CD4-positive, alpha-beta T cell (primary cell): ENCODE measurements at regions not wholly inside any gene's neighbourhood (a gene's known extent, or its start where the extent isn't known, plus 50 kb on each side); places are given as distances from the start of the nearest gene placed in this dataset.

Source experiments
- ATAC-seq: fragments of 200-7000 bp; cut with Tn5 transposase; one replicate; pipeline ENCODE4 v1.10.0; 2022; ENCODE audit warnings: mild to moderate bottlenecking; ENCODE audit not compliant: poor library complexity
- CTCF ChIA-PET: fragments of 350-600 bp; sonication (Branson Sonifier 250); formaldehyde crosslinking; loops from one replicate; lab custom pipeline; 2021; ENCODE audit warnings: antibody characterized with exemption, inconsistent platforms; lab: Charles Lee
- POLR2A ChIA-PET: fragments of 350-600 bp; sonication (Branson Sonifier 250); formaldehyde crosslinking; loops from one replicate; lab custom pipeline; 2021; ENCODE audit warnings: antibody characterized with exemption, inconsistent platforms; lab: Charles Lee
- DNase-seq, 14 experiments: peaks; one replicate each; pipeline ENCODE4 v3.0.0-alpha.2; 2013 to 2020; ENCODE audit warnings: mixed read lengths in 2 of 14
- H3K27ac ChIP-seq, 2 donors: one replicate each; pipeline versions ENCODE4 v1.5.1 to v1.7.0; 2013; ENCODE audit warnings: low read length in 2 of 2, low read depth in 1 of 2, mild to moderate bottlenecking in 1 of 2
- H3K27me3 ChIP-seq, 2 experiments: 1 replicate in 1 of 2; 2 replicates in 1 of 2; pipeline versions ENCODE4 v1.6.1 to v1.7.0; 2013; ENCODE audit warnings: low read length in 2 of 2, control low read depth in 1 of 2, mild to moderate bottlenecking in 1 of 2, moderate library complexity in 1 of 2; ENCODE audit not compliant: insufficient read depth in 2 of 2, control insufficient read depth in 1 of 2
- H3K36me3 ChIP-seq: one replicate; pipeline ENCODE4 v1.6.1; 2013; ENCODE audit warnings: low read length, control low read depth; ENCODE audit not compliant: insufficient read depth
- H3K4me1 ChIP-seq: one replicate; pipeline ENCODE4 v1.6.1; 2013; ENCODE audit warnings: low read length, control low read depth; ENCODE audit not compliant: insufficient read depth
- H3K4me3 ChIP-seq: one replicate; pipeline ENCODE4 v1.5.1; 2013; ENCODE audit warnings: mild to moderate bottlenecking, low read length, moderate library complexity
- H3K9me3 ChIP-seq, 2 experiments: 1 replicate in 1 of 2; 2 replicates in 1 of 2; pipeline versions ENCODE4 v1.6.1 to v1.7.0; 2013; ENCODE audit warnings: low read length in 2 of 2, mild to moderate bottlenecking in 2 of 2, control low read depth in 1 of 2, moderate library complexity in 1 of 2; ENCODE audit not compliant: control insufficient read depth in 1 of 2, insufficient read depth in 1 of 2
- H3K27ac Mint-ChIP-seq: one replicate; pipeline ENCODE4 v1.8.0; 2020; ENCODE audit warnings: mixed read lengths
- H3K27me3 Mint-ChIP-seq: one replicate; pipeline ENCODE4 v1.8.0; 2021; ENCODE audit warnings: mixed read lengths
- H3K36me3 Mint-ChIP-seq: one replicate; pipeline ENCODE4 v1.8.0; 2021; ENCODE audit warnings: low read depth, mixed read lengths
- H3K4me1 Mint-ChIP-seq: one replicate; pipeline ENCODE4 v1.8.0; 2021; ENCODE audit warnings: low read depth, mixed read lengths
- H3K4me3 Mint-ChIP-seq: one replicate; pipeline ENCODE4 v1.8.0; 2020; ENCODE audit warnings: mild to moderate bottlenecking, mixed read lengths
- H3K9me3 Mint-ChIP-seq: one replicate; pipeline ENCODE4 v1.8.0; 2020; ENCODE audit warnings: mixed read lengths
- intact Hi-C, 2 experiments: fragments of 100-400 bp; cut with DNase I in 1 of 2; cut with micrococcal nuclease in 1 of 2; formaldehyde crosslinking; loops; one replicate each; pipeline versions ENCODE4 v1.15.1 to v1.9.0; 2023 to 2025; cut with DNase I, micrococcal nuclease
- TF ChIP-seq, protein P1 (sequence below): fragments of 200-600 bp; IDR thresholded peaks from one replicate; pipeline ENCODE4 v1.8.0; 2022; ENCODE audit warnings: antibody characterized with exemption, mild to moderate bottlenecking

DNA sequence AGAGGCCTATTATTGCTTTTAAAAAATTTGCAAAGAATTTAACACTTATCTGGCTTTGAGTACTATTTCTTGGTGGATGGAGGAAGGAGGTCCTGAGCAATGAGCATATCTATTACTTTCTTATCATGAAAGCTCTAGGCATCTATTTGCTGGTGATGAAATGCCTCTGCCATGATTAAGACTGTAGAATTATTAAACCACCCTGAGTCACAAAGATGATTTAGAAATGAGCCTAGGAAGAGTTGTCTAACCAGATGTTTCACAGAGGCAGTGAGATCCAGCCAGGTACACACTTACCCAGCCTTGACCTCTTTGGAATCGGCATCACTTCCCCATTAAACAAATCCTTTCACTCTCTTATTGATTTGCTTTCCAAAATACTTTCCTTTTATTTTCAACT, 304.4 kb upstream of the KIF2A start:
- H3K27ac Mint-ChIP-seq: no peak overlapping the region
- Histone ChIP-seq H3K9me3 (no peaks in the 10 kb centered on the region), H3K4me3 (no peak overlapping the region), H3K4me1 (no peaks in the 10 kb centered on the region), H3K27ac (no peak overlapping the region), H3K36me3 (no peaks in the 10 kb centered on the region), H3K27me3 (no peaks in the 10 kb centered on the region)
- intact Hi-C loops: no loop called here
- ChIA-PET POLR2A (no interaction called here), CTCF (no interaction called here)
- no peaks in the 10 kb centered on the region for H3K9me3 Mint-ChIP-seq
- H3K4me1 Mint-ChIP-seq: no peaks in the 10 kb centered on the region
- H3K36me3 Mint-ChIP-seq: no peaks in the 10 kb centered on the region
- TF ChIP-seq, protein P1, sequence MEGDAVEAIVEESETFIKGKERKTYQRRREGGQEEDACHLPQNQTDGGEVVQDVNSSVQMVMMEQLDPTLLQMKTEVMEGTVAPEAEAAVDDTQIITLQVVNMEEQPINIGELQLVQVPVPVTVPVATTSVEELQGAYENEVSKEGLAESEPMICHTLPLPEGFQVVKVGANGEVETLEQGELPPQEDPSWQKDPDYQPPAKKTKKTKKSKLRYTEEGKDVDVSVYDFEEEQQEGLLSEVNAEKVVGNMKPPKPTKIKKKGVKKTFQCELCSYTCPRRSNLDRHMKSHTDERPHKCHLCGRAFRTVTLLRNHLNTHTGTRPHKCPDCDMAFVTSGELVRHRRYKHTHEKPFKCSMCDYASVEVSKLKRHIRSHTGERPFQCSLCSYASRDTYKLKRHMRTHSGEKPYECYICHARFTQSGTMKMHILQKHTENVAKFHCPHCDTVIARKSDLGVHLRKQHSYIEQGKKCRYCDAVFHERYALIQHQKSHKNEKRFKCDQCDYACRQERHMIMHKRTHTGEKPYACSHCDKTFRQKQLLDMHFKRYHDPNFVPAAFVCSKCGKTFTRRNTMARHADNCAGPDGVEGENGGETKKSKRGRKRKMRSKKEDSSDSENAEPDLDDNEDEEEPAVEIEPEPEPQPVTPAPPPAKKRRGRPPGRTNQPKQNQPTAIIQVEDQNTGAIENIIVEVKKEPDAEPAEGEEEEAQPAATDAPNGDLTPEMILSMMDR: no peak
- H3K27me3 Mint-ChIP-seq: peaks cover 14% of the 10 kb centered on the region
- DNase-seq (no peak), ATAC-seq (no peak)
- H3K4me3 Mint-ChIP-seq: no peak overlapping the region

DNA sequence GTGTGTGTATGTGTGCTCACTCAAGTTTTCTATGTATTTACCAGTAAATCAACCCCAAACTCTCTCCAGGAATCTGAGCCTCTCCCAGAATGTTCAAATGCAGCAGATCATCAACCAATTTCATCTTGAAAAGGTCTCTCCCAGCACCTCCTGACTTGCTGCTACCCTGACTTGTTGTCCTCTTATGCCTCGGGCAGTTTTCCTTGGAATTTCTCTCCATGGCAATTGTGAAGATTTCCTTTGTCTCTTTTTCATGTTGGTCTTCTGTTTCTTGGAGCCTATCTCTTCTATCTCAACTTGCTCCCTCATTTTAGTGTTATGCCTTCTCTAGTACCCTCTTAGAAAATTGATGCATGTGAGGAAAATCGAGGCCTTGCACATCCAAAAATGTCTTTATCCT, 303.6 kb upstream of the KIF2A start:
- ATAC-seq: no peak
- Histone ChIP-seq H3K4me3 (no peak overlapping the region), H3K9me3 (no peaks in the 10 kb centered on the region), H3K36me3 (no peaks in the 10 kb centered on the region), H3K27me3 (no peaks in the 10 kb centered on the region), H3K4me1 (no peaks in the 10 kb centered on the region), H3K27ac (no peak overlapping the region)
- H3K9me3 Mint-ChIP-seq: no peaks in the 10 kb centered on the region
- ChIA-PET POLR2A (no interaction called here), CTCF (no interaction called here)
- no peak overlapping the region for H3K27ac Mint-ChIP-seq
- H3K36me3 Mint-ChIP-seq: no peaks in the 10 kb centered on the region
- TF ChIP-seq, protein P1: no peak
- H3K27me3 Mint-ChIP-seq: peaks cover 14% of the 10 kb centered on the region
- no peak overlapping the region for H3K4me3 Mint-ChIP-seq
- intact Hi-C loops: no loop called here
- no peak for DNase-seq
- H3K4me1 Mint-ChIP-seq: no peaks in the 10 kb centered on the region

DNA sequence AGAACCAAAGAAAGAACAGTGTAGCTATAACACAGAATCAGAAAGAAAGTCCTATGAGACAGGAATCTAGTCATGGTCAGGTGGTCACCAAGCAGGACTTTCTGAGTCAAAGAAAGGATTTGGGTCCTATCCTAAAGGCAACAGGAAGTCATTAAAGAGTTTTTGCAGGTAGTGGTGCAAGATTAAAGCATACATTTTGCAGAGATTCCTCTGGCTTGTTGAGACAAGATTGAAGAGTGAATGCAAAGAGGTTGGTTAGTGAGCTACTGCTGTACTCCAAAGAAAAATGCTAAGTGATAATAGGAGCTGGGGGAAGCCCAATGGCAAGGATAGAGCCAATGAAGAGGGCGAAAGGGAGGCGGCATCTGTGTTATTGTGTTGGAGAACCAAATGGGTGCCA, 300.5 kb upstream of the KIF2A start:
- no peak overlapping the region for H3K27ac Mint-ChIP-seq
- ChIA-PET CTCF (no interaction called here), POLR2A (no interaction called here)
- H3K36me3 Mint-ChIP-seq: no peaks in the 10 kb centered on the region
- DNase-seq (no peak), ATAC-seq (no peak)
- Histone ChIP-seq H3K4me1 (no peaks in the 10 kb centered on the region), H3K9me3 (no peaks in the 10 kb centered on the region), H3K27ac (no peak overlapping the region), H3K4me3 (no peak overlapping the region), H3K36me3 (no peaks in the 10 kb centered on the region), H3K27me3 (no peaks in the 10 kb centered on the region)
- H3K9me3 Mint-ChIP-seq: no peaks in the 10 kb centered on the region
- intact Hi-C loops: no loop called here
- no peaks in the 10 kb centered on the region for H3K4me1 Mint-ChIP-seq
- no peak overlapping the region for H3K4me3 Mint-ChIP-seq
- TF ChIP-seq, protein P1: no peak
- peaks cover 14% of the 10 kb centered on the region for H3K27me3 Mint-ChIP-seq
